Prostate gland (tissue), 2 donors: ENCODE measurements at regions not wholly inside any gene's neighbourhood (a gene's known extent, or its start where the extent isn't known, plus 50 kb on each side); places are given as distances from the start of the nearest gene placed in this dataset.
A peak's percentile ranks its signal among the peaks of the same experiment; 100 is the strongest.

ENCODE experiments used
- DNase-seq: peaks from one replicate; pipeline ENCODE4 v3.0.0-alpha.2; 2019; ENCODE audit warnings: low spot score
- H3K27ac ChIP-seq, 2 donors: fragments of 200-600 bp; sonication (generic); 2 replicates each; pipeline ENCODE4 v1.5.1; 2017 to 2019
- H3K27me3 ChIP-seq: fragments of 200-600 bp; sonication (generic); replicated peaks from 2 replicates; pipeline ENCODE4 v1.5.1; 2019; ENCODE audit not compliant: insufficient read depth
- H3K36me3 ChIP-seq, 2 donors: fragments of 200-600 bp; sonication (generic); 1 replicate in 1 of 2; 2 replicates in 1 of 2; pipeline versions ENCODE4 v1.5.1 to v1.8.1; 2017 to 2019
- H3K4me1 ChIP-seq: fragments of 200-600 bp; sonication (generic); replicated peaks from 2 replicates; pipeline ENCODE4 v1.5.1; 2019
- H3K4me3 ChIP-seq, 2 donors: fragments of 200-600 bp; sonication (generic); 2 replicates each; pipeline ENCODE4 v1.5.1; 2017 to 2019
- H3K9me3 ChIP-seq: fragments of 200-600 bp; sonication (generic); 2 replicates; pipeline ENCODE4 v1.5.1; 2017
- POLR2A ChIP-seq: fragments of 450-650 bp; IDR thresholded peaks from one replicate; pipeline ENCODE4 v1.6.1; 2016; ENCODE audit warnings: antibody characterized with exemption, mild to moderate bottlenecking
- POLR2AphosphoS5 ChIP-seq: sonication (generic); formaldehyde crosslinking; IDR thresholded peaks from one replicate; pipeline ENCODE4 v1.6.1; 2017; ENCODE audit warnings: antibody characterized with exemption
- WGBS: methylation state at CpG from one replicate; pipeline ENCODE4 v1.1.5; 2018; 5-methylcytosine and 5-hydroxymethylcytosine counted together
- intact Hi-C: fragments of 100-400 bp; cut with DNase I; formaldehyde crosslinking; loops from one replicate; pipeline ENCODE4 v1.14.2; 2022
- TF ChIP-seq, protein P1 (sequence below), 4 experiments: fragments of 200-600 bp in 2 of 4; fragments of 450-650 bp in 2 of 4; sonication (generic) in 2 of 4; IDR thresholded peaks; 1 replicate in 3 of 4; 2 replicates in 1 of 4; pipeline ENCODE4 v1.5.1; 2016 to 2019; ENCODE audit warnings: antibody characterized with exemption in 4 of 4, mild to moderate bottlenecking in 2 of 4, moderate library complexity in 2 of 4

DNA sequence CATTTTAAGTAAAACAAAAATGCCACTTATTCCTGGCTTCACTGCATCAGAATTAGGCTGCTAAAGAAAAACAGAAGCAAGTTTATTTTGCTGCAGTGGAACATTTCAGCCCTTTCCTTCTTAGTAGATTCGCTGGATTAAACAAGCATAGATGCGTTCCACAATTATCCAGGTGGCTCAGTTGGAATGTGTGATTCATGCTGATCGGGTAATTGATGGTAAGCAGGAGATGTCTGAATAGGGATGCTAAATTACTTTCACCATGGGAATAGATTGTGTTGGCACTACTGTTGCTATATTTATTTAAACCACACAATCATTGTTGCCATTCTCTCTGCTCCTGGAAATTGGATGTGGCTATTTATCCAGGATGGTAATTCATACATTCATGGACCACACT lies 440.1 kb upstream of the DDI1 start:
- DNase-seq = no peak
- 87% methylated on average over 3 of the region's 3 CpGs for WGBS
- Histone ChIP-seq H3K4me3 (no peak overlapping the region), H3K9me3 (no peaks in the 10 kb centered on the region), H3K36me3 (no peaks in the 10 kb centered on the region), H3K4me1 (no peaks in the 10 kb centered on the region), H3K27me3 (no peaks in the 10 kb centered on the region), H3K27ac (no peak overlapping the region)
- TF ChIP-seq, protein P1, sequence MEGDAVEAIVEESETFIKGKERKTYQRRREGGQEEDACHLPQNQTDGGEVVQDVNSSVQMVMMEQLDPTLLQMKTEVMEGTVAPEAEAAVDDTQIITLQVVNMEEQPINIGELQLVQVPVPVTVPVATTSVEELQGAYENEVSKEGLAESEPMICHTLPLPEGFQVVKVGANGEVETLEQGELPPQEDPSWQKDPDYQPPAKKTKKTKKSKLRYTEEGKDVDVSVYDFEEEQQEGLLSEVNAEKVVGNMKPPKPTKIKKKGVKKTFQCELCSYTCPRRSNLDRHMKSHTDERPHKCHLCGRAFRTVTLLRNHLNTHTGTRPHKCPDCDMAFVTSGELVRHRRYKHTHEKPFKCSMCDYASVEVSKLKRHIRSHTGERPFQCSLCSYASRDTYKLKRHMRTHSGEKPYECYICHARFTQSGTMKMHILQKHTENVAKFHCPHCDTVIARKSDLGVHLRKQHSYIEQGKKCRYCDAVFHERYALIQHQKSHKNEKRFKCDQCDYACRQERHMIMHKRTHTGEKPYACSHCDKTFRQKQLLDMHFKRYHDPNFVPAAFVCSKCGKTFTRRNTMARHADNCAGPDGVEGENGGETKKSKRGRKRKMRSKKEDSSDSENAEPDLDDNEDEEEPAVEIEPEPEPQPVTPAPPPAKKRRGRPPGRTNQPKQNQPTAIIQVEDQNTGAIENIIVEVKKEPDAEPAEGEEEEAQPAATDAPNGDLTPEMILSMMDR (IDR thresholded peaks at IDR 0.05) = no peak
- TF ChIP-seq POLR2A = no peak
- no peak for TF ChIP-seq POLR2AphosphoS5
- intact Hi-C loops = no loop called here

DNA sequence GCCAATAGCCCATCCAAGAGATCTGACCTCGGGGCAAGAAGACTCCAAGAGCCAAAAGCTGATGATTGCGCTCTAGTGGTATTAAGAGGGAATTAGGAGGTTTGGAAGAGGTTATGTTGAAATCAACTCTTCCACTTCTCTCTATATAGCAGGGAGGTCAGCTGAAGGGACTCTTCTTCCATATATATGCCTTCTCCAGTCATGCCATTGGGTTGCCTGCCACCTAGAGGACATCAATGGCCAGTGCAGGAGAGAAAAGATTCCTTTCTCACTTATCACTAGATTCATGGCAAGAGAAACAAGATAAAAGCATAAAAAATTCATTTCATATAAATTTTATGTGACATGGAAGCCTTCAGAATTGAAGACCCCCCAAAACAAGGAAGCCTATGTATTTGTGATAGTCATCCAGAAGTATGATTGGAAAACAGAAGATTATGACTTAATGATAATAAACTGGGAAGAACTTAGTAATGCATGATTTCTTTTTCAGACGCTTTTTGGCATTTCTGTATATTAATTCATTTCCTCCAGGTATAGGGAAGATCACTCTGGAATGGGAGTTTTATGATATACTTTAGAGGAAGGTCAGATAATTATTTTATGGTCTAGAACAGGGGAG lies 435.1 kb upstream of the DDI1 start:
- no peaks in the 10 kb centered on the region for H3K36me3 ChIP-seq
- H3K27ac ChIP-seq = no peak overlapping the region
- TF ChIP-seq, protein P1 (IDR thresholded peaks at IDR 0.05) = peak in 3 of 4 experiments; percentile 57 to 66 (median 57)
- TF ChIP-seq POLR2AphosphoS5 = no peak
- WGBS = 59% methylated on average over 3 of the region's 3 CpGs
- no peaks in the 10 kb centered on the region for H3K4me1 ChIP-seq
- no peaks in the 10 kb centered on the region for H3K27me3 ChIP-seq
- H3K9me3 ChIP-seq = no peaks in the 10 kb centered on the region
- intact Hi-C loops = no loop called here
- DNase-seq = no peak
- H3K4me3 ChIP-seq = no peak overlapping the region

DNA sequence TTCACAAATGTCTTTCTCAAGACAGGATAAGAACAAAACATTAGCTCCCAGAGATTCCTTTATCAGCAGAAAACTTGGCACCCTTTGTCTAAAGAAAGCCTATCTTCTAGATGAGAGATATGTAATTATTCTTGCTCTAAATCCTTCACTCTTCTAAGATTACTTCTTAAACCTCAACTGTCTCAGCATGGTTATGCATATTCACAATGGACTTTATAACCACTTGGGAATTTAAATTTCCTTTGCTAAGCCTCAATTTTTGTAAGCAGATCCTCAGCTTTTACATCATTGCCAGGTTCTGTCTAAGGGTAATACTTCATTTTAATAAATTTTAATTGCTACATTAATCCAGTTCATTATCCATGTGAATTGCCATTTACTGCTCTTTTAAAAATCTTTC lies 433.6 kb upstream of the DDI1 start:
- H3K4me3 ChIP-seq = no peak overlapping the region
- H3K27me3 ChIP-seq = no peaks in the 10 kb centered on the region
- H3K9me3 ChIP-seq = no peaks in the 10 kb centered on the region
- intact Hi-C loops = no loop called here
- DNase-seq = no peak
- no peaks in the 10 kb centered on the region for H3K36me3 ChIP-seq
- TF ChIP-seq POLR2A (no peak), POLR2AphosphoS5 (no peak)
- TF ChIP-seq, protein P1 (IDR thresholded peaks at IDR 0.05) = no peak
- H3K4me1 ChIP-seq = no peaks in the 10 kb centered on the region
- no peak overlapping the region for H3K27ac ChIP-seq

DNA sequence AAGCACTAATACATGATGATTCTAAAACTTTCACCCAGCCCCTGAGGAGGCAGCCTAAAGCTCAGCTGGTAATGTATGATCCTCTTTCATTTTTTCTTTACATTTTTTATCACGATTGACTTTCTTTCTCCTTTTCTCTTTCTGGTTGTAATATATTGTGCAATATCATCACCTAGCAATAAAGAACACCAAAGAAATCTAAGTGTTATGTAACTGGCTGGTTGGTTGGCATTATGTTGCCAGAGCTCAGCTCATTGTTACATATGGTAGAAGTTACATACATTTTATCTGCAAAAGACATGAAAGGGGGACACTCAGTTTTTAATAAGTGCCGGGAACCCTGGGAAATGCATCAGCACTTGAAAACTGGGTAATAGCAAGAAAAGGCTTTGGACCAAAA lies 432.1 kb upstream of the DDI1 start:
- no peaks in the 10 kb centered on the region for H3K9me3 ChIP-seq
- TF ChIP-seq POLR2A = no peak
- TF ChIP-seq, protein P1 (IDR thresholded peaks at IDR 0.05) = no peak
- TF ChIP-seq POLR2AphosphoS5 = no peak
- H3K4me3 ChIP-seq = no peak overlapping the region
- WGBS = 84% methylated on average over 2 of the region's 2 CpGs
- H3K36me3 ChIP-seq = no peaks in the 10 kb centered on the region
- no peak for DNase-seq
- intact Hi-C loops = no loop called here
- no peaks in the 10 kb centered on the region for H3K27me3 ChIP-seq
- no peaks in the 10 kb centered on the region for H3K4me1 ChIP-seq
- H3K27ac ChIP-seq = no peak overlapping the region

DNA sequence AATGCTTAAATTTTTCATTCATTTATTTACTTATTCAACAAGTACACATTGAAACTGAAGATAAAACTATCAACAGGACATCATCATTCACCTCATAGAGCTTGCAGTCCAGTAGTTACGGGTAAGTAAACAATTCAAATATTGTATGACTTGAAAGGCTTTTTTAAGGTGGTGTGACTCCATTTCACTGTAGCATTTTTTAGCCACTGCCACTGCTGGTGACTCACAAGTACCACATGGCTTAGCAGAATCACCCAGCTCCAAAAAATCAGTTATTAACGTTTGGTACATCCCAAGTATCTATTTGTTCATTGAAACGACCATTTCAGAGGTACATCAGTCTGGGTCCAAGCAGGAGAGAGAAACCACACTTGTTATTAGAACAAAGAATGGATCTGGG lies 427.9 kb upstream of the DDI1 start:
- WGBS = 49% methylated on average over 3 of the region's 3 CpGs
- Histone ChIP-seq H3K27me3 (no peaks in the 10 kb centered on the region), H3K4me3 (no peak overlapping the region), H3K9me3 (no peaks in the 10 kb centered on the region), H3K36me3 (no peaks in the 10 kb centered on the region), H3K27ac (no peak overlapping the region), H3K4me1 (no peaks in the 10 kb centered on the region)
- DNase-seq = no peak
- TF ChIP-seq POLR2A = no peak
- TF ChIP-seq POLR2AphosphoS5 = no peak
- TF ChIP-seq, protein P1 (IDR thresholded peaks at IDR 0.05) = no peak
- intact Hi-C loops = no loop called here
